GM12878 (cell line): ENCODE measurements at regions not wholly inside any gene's neighbourhood (a gene's known extent, or its start where the extent isn't known, plus 50 kb on each side); places are given as distances from the start of the nearest gene placed in this dataset.

Source experiments
- ATAC-seq: fragments of 200-7000 bp; cut with Tn5 transposase; 3 replicates; pipeline ENCODE4 v1.9.1; 2020; ENCODE audit warnings: mild to moderate bottlenecking, moderate library complexity
- BruUV-seq: library from RNA; stranded (reverse); fragments of 400-500 nt; replicated peaks from 2 replicates; lab custom pipeline; 2021; lab: Mats Ljungman, UMichigan
- CTCF ChIA-PET: fragments of 300-600 bp; sonication (Branson Sonifier 250); formaldehyde crosslinking; extraction: SDS; loops from one replicate; lab custom pipeline; 2021; ENCODE audit warnings: inconsistent platforms; lab: Yijun Ruan, JAX
- POLR2A ChIA-PET: fragments of 350-600 bp; formaldehyde crosslinking; extraction: SDS; loops from one replicate; lab custom pipeline; 2021; ENCODE audit warnings: inconsistent platforms; lab: Charles Lee
- RAD21 ChIA-PET: fragments of 300-600 bp; sonication (Branson Sonifier 250); formaldehyde crosslinking; loops from one replicate; lab custom pipeline; 2023; ENCODE audit warnings: antibody characterized with exemption; ENCODE audit not compliant: unreplicated experiment; lab: Charles Lee
- SMC1A ChIA-PET: fragments of 300-600 bp; sonication (Branson Sonifier 250); formaldehyde crosslinking; loops from one replicate; lab custom pipeline; 2023; ENCODE audit not compliant: unreplicated experiment, uncharacterized antibody; lab: Charles Lee
- DNase-seq: peaks from one replicate; pipeline ENCODE4 v3.0.0-alpha.2; 2011; ENCODE audit warnings: low read depth, low spot score
- FAIRE-seq: peaks from 3 replicates; lab custom pipeline; 2011; peaks lifted over from hg19 to GRCh38; lab: Jason Lieb, UNC
- H2AFZ ChIP-seq: 2 replicates; pipeline ENCODE4 v1.6.0; 2011; ENCODE audit warnings: low read depth, low read length, control low read depth; ENCODE audit not compliant: control insufficient read depth
- H3K27ac ChIP-seq: 2 replicates; pipeline ENCODE4 v1.5.1; 2011; ENCODE audit warnings: control low read depth; ENCODE audit not compliant: control insufficient read depth, insufficient read depth
- H3K27me3 ChIP-seq, 2 experiments: replicated peaks in 1 of 2; 2 replicates each; pipeline versions ENCODE4 v1.6.0 to v1.6.1; 2011; ENCODE audit warnings: low read length in 1 of 2; ENCODE audit not compliant: control insufficient read depth in 2 of 2, insufficient read depth in 2 of 2
- H3K36me3 ChIP-seq, 2 experiments: 2 replicates each; pipeline ENCODE4 v1.5.1; 2011; ENCODE audit warnings: low read length in 1 of 2; ENCODE audit not compliant: control insufficient read depth in 2 of 2, insufficient read depth in 2 of 2
- H3K4me1 ChIP-seq: 2 replicates; pipeline ENCODE4 v1.6.1; 2011; ENCODE audit warnings: mild to moderate bottlenecking, low read length, moderate library complexity, mixed read lengths; ENCODE audit not compliant: control insufficient read depth, insufficient read depth
- H3K4me2 ChIP-seq: 2 replicates; pipeline ENCODE4 v1.6.0; 2011; ENCODE audit warnings: control low read depth; ENCODE audit not compliant: control insufficient read depth, insufficient read depth
- H3K4me3 ChIP-seq: fragments of 200-600 bp; sonication (generic); 2 replicates; pipeline ENCODE4 v1.5.1; 2016
- H3K79me2 ChIP-seq: 2 replicates; pipeline ENCODE4 v1.6.0; 2011; ENCODE audit warnings: low read length; ENCODE audit not compliant: control insufficient read depth, insufficient read depth
- H3K9ac ChIP-seq: 2 replicates; pipeline ENCODE4 v1.8.0; 2011; ENCODE audit warnings: low read length, control low read depth, mixed read lengths; ENCODE audit not compliant: control insufficient read depth, insufficient read depth
- H3K9me3 ChIP-seq: replicated peaks from 3 replicates; pipeline ENCODE4 v1.5.1; 2011; ENCODE audit warnings: mild to moderate bottlenecking, low read length; ENCODE audit not compliant: control insufficient read depth, insufficient read depth
- H4K20me1 ChIP-seq: 2 replicates; pipeline ENCODE4 v1.6.0; 2011; ENCODE audit not compliant: control insufficient read depth, insufficient read depth
- CHD1 ChIP-seq: IDR thresholded peaks from 2 replicates; pipeline ENCODE4 v1.6.1; 2012; ENCODE audit warnings: low read depth, low read length, improper control_type of control experiment
- IRF4 ChIP-seq: IDR thresholded peaks from 2 replicates; pipeline ENCODE4 v1.6.1; 2011; ENCODE audit warnings: low read depth, low read length
- PAX5 ChIP-seq: IDR thresholded peaks from 2 replicates; pipeline ENCODE4 v1.6.1; 2011; ENCODE audit warnings: low read depth, low read length, borderline replicate concordance
- RBBP5 ChIP-seq: fragments of 200-600 bp; sonication (generic); conservative IDR thresholded peaks from 2 replicates; pipeline ENCODE4 v1.6.1; 2016
- ZNF622 ChIP-seq: fragments of 450-650 bp; IDR thresholded peaks from 2 replicates; pipeline ENCODE4 v1.6.1; 2017; ENCODE audit warnings: mild to moderate bottlenecking, inconsistent platforms
- WGBS: methylation state at CpG from one replicate; pipeline ENCODE4 v1.1.6; 2016; ENCODE audit warnings: low lambda C conversion rate; ENCODE audit not compliant: insufficient replicate concordance, insufficient coverage; ENCODE audit errors: missing lambda C conversion rate; 5-methylcytosine and 5-hydroxymethylcytosine counted together
- in situ Hi-C: fragments of 300-500 bp; cut with MboI; formaldehyde crosslinking; loops from 9 replicates; pipeline ENCODE4 v1.14.3; 2018; ENCODE audit warnings: mixed read lengths
- intact Hi-C: fragments of 100-400 bp; cut with micrococcal nuclease; formaldehyde crosslinking; loops from one replicate; pipeline ENCODE4 v1.14.2; 2022; ENCODE audit not compliant: unreplicated experiment
- TF ChIP-seq, protein P1 (sequence below): IDR thresholded peaks from 2 replicates; pipeline ENCODE4 v1.6.1; 2011; ENCODE audit warnings: low read depth, low read length, improper control_type of control experiment, borderline replicate concordance
- TF ChIP-seq, protein P2 (sequence below): fragments of 450-650 bp; conservative IDR thresholded peaks from 2 replicates; pipeline ENCODE4 v1.6.1; 2017; ENCODE audit warnings: mild to moderate bottlenecking, moderate library complexity
- TF ChIP-seq, protein P3 (sequence below): IDR thresholded peaks from 2 replicates; pipeline ENCODE4 v1.6.1; 2011; ENCODE audit warnings: borderline replicate concordance, low read depth, mild to moderate bottlenecking, moderate library complexity, mixed read lengths, low read length; ENCODE audit not compliant: insufficient read depth; ENCODE audit errors: extremely low read length
- TF ChIP-seq, protein P4 (sequence below): IDR thresholded peaks from 2 replicates; pipeline ENCODE4 v1.6.1; 2012; ENCODE audit warnings: low read length, inconsistent platforms
- TF ChIP-seq, protein P5 (sequence below): fragments of 450-650 bp; IDR thresholded peaks from 2 replicates; pipeline ENCODE4 v1.6.1; 2017; ENCODE audit warnings: borderline replicate concordance

DNA sequence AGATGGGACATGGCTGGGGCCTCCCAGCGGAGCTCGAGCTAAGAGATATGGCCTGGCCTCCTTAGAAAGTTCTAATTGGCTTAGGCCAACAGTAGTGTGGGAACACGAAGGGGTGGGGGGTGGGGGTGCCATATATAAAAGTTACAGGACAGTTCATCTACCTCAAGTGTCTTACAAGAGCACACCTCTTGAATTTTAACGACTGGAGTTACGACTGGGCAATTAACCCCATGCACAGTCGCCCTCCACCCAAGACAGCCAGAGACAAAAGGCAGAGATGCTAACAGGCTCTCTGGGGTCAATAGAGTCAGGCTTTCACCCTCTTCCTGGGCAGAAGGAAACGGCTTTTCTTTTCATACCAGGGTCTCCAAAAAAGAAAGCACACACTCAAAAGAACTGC, 302.2 kb downstream of the BCOR start:
- no peaks in the 10 kb centered on the region for H4K20me1 ChIP-seq
- no peak overlapping the region for H3K9ac ChIP-seq
- no peaks in the 10 kb centered on the region for H3K9me3 ChIP-seq
- no peak for FAIRE-seq
- BruUV-seq = no TSS peak
- 12% methylated on average over 7 of the region's 7 CpGs for WGBS
- H3K4me1 ChIP-seq = no peaks in the 10 kb centered on the region
- in situ Hi-C loops (no loop called here), intact Hi-C loops (no loop called here)
- POLR2A ChIA-PET = interaction anchor here (0.6 kb wide), 1 partner anchor 9 kb away, joined by 3 read pairs; no protein-coding TSS in a partner anchor
- no peak for TF ChIP-seq CHD1
- RAD21 ChIA-PET = interaction anchor here (0.6 kb wide), 2 partner anchors 844 to 1017 kb away, joined by 3 read pairs; no protein-coding TSS in a partner anchor
- H3K36me3 ChIP-seq = no peaks in the 10 kb centered on the region
- no peak overlapping the region for H3K27ac ChIP-seq
- H3K79me2 ChIP-seq = no peaks in the 10 kb centered on the region
- H3K4me2 ChIP-seq = no peak overlapping the region
- no peak for DNase-seq
- no peak overlapping the region for H3K4me3 ChIP-seq
- SMC1A ChIA-PET = no interaction called here
- CTCF ChIA-PET = interaction anchor here (0.6 kb wide), 1 partner anchor 743 kb away, joined by 4 read pairs; no protein-coding TSS in a partner anchor
- no peak overlapping the region for H2AFZ ChIP-seq
- H3K27me3 ChIP-seq = no peaks in the 10 kb centered on the region
- ATAC-seq = no peak

DNA sequence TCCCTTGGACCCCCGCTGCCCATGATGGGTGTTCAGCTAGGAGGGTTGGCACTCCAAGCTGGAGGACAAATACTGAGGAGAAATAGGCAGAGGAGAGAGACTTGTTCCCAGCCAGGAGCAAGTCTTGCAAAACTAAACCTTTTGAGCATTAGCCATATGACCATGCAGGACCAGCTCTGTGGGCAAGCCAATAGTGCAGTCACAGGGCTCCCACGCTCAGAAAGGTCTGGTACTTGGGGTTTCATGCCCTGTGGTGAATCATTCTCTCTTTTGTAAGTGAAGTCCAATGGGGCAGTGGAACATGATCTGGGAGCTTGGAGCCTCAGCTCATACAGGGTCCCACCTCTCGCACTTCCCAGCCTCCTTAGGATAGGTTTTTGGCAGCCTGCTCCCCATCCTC, 300.9 kb downstream of the BCOR start:
- 15% methylated on average over 3 of the region's 3 CpGs for WGBS
- in situ Hi-C loops = no loop called here
- Histone ChIP-seq H3K36me3 (no peaks in the 10 kb centered on the region), H3K4me3 (no peak overlapping the region), H4K20me1 (no peaks in the 10 kb centered on the region), H3K9me3 (no peaks in the 10 kb centered on the region), H3K79me2 (no peaks in the 10 kb centered on the region), H3K4me2 (no peak overlapping the region), H2AFZ (no peak overlapping the region), H3K27ac (no peak overlapping the region), H3K4me1 (no peaks in the 10 kb centered on the region), H3K9ac (no peak overlapping the region), H3K27me3 (no peaks in the 10 kb centered on the region; a peak in 1 of 4 replicates)
- no peak for ATAC-seq
- CTCF ChIA-PET = interaction anchor here (0.6 kb wide), 1 partner anchor 124 kb away, joined by 3 read pairs; no protein-coding TSS in a partner anchor
- intact Hi-C loops = no loop called here
- BruUV-seq = no TSS peak
- RAD21 ChIA-PET = interaction anchor here (0.7 kb wide), 1 partner anchor 11 kb away, joined by 3 read pairs; no protein-coding TSS in a partner anchor
- no peak for DNase-seq
- FAIRE-seq = no peak
- SMC1A ChIA-PET = interaction anchor here (0.7 kb wide), 1 partner anchor 1050 kb away, joined by 3 read pairs; no protein-coding TSS in a partner anchor
- POLR2A ChIA-PET = no interaction called here
- TF ChIP-seq, protein P1, sequence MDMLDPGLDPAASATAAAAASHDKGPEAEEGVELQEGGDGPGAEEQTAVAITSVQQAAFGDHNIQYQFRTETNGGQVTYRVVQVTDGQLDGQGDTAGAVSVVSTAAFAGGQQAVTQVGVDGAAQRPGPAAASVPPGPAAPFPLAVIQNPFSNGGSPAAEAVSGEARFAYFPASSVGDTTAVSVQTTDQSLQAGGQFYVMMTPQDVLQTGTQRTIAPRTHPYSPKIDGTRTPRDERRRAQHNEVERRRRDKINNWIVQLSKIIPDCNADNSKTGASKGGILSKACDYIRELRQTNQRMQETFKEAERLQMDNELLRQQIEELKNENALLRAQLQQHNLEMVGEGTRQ = no peak
- TF ChIP-seq, protein P2, sequence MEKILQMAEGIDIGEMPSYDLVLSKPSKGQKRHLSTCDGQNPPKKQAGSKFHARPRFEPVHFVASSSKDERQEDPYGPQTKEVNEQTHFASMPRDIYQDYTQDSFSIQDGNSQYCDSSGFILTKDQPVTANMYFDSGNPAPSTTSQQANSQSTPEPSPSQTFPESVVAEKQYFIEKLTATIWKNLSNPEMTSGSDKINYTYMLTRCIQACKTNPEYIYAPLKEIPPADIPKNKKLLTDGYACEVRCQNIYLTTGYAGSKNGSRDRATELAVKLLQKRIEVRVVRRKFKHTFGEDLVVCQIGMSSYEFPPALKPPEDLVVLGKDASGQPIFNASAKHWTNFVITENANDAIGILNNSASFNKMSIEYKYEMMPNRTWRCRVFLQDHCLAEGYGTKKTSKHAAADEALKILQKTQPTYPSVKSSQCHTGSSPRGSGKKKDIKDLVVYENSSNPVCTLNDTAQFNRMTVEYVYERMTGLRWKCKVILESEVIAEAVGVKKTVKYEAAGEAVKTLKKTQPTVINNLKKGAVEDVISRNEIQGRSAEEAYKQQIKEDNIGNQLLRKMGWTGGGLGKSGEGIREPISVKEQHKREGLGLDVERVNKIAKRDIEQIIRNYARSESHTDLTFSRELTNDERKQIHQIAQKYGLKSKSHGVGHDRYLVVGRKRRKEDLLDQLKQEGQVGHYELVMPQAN = no peak
- TF ChIP-seq ZNF622 (no peak), PAX5 (no peak), RBBP5 (no peak), IRF4 (no peak)
- TF ChIP-seq, protein P3, sequence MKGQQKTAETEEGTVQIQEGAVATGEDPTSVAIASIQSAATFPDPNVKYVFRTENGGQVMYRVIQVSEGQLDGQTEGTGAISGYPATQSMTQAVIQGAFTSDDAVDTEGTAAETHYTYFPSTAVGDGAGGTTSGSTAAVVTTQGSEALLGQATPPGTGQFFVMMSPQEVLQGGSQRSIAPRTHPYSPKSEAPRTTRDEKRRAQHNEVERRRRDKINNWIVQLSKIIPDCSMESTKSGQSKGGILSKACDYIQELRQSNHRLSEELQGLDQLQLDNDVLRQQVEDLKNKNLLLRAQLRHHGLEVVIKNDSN = no peak
- TF ChIP-seq, protein P4, sequence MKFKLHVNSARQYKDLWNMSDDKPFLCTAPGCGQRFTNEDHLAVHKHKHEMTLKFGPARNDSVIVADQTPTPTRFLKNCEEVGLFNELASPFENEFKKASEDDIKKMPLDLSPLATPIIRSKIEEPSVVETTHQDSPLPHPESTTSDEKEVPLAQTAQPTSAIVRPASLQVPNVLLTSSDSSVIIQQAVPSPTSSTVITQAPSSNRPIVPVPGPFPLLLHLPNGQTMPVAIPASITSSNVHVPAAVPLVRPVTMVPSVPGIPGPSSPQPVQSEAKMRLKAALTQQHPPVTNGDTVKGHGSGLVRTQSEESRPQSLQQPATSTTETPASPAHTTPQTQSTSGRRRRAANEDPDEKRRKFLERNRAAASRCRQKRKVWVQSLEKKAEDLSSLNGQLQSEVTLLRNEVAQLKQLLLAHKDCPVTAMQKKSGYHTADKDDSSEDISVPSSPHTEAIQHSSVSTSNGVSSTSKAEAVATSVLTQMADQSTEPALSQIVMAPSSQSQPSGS = no peak
- TF ChIP-seq, protein P5, sequence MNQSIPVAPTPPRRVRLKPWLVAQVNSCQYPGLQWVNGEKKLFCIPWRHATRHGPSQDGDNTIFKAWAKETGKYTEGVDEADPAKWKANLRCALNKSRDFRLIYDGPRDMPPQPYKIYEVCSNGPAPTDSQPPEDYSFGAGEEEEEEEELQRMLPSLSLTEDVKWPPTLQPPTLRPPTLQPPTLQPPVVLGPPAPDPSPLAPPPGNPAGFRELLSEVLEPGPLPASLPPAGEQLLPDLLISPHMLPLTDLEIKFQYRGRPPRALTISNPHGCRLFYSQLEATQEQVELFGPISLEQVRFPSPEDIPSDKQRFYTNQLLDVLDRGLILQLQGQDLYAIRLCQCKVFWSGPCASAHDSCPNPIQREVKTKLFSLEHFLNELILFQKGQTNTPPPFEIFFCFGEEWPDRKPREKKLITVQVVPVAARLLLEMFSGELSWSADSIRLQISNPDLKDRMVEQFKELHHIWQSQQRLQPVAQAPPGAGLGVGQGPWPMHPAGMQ = no peak
